ENCODE measurements at regions not wholly inside any gene's neighbourhood (a gene's known extent, or its start where the extent isn't known, plus 50 kb on each side); places are given as distances from the start of the nearest gene placed in this dataset.
A peak's percentile ranks its signal among the peaks of the same experiment; 100 is the strongest.
"Not testable (repeated sequence)": the region's sequence is repeated elsewhere in the genome, so short reads cannot be mapped to it uniquely, and the experiment has no call there.

DNA sequence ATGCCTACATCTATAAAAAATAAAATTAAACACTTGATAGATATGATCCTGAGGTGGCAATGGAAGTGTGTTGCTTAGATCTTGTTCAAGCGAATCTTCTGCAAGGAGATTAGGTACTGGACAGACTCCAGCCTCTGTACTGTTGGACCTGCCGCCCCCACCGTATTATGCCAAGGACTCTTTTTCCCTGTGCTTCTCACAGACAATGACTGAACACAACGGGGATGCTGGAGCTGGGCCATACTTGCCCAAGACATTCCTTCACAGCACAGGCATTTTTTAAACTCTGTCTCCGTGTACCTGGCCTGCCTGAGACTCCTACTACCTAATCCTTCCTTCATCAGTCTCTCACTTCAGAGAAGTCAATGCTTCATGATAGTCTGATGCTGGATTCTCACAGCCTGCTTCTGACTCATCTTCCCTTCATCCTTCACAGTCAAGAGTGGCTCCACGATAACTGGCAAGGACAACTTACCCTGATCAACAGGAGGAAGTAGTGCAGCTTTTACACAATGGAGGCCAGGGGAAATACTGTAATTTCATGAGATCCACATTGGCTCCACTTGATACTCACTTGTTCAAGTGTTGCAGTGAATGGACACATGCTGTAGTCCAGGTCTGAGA is 754.6 kb upstream of the AGA start:
- DNase-seq (ENCODE audit: low read depth, low spot score): no peak
- in situ Hi-C loops (cut with HindIII; ENCODE audit: low sequenced_read_pairs): no loop called here
- TF ChIP-seq, protein P1, sequence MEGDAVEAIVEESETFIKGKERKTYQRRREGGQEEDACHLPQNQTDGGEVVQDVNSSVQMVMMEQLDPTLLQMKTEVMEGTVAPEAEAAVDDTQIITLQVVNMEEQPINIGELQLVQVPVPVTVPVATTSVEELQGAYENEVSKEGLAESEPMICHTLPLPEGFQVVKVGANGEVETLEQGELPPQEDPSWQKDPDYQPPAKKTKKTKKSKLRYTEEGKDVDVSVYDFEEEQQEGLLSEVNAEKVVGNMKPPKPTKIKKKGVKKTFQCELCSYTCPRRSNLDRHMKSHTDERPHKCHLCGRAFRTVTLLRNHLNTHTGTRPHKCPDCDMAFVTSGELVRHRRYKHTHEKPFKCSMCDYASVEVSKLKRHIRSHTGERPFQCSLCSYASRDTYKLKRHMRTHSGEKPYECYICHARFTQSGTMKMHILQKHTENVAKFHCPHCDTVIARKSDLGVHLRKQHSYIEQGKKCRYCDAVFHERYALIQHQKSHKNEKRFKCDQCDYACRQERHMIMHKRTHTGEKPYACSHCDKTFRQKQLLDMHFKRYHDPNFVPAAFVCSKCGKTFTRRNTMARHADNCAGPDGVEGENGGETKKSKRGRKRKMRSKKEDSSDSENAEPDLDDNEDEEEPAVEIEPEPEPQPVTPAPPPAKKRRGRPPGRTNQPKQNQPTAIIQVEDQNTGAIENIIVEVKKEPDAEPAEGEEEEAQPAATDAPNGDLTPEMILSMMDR (IDR thresholded peaks at IDR 0.05; ENCODE audit: low read depth, low read length): no peak
- no peak overlapping the region for H3K4me3 ChIP-seq (ENCODE audit: low read depth, low read length)

DNA sequence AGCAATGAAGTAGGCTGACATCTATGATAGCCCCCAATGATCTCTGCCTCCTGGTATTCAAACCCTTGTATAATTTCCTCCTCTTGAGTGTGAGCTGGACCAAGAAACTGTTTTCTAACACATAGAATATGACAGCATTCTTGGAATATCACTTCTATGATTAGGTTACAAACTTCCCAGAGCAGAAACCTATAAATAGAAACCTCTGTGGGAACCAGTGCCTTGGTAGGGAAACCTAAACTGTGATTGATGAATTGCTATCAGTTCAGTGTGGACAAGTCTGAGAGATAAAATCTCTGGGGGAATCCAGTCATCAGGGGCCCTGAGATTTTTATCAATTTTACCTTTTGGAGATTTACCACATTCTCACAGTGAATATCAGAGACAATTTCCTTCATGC is 756.5 kb upstream of the AGA start:
- DNase-seq (ENCODE audit: low read depth, low spot score): peak; percentile 39
- TF ChIP-seq, protein P1 (IDR thresholded peaks at IDR 0.05; ENCODE audit: low read depth, low read length): no peak
- in situ Hi-C loops (cut with HindIII; ENCODE audit: low sequenced_read_pairs): no loop called here
- H3K4me3 ChIP-seq (ENCODE audit: low read depth, low read length): no peak overlapping the region

DNA sequence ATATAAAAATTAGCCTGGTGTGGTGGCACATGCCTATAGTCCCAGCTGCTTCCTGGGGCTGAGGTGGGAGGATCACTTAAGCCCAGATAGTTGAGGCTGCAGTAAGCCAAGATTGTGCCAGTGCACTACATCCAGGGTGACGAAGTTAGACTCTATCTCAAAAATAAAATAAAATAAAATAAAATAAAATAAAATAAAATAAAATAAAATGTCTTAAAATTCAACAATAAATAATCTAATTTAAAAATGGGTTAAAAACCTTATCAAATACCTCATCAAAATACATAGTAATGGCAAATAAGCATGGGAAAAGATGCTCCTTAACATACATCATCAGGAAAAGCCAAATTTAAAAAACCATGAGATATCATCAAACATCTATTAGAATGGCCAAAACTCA is 760.2 kb upstream of the AGA start:
- no peak overlapping the region for H3K4me3 ChIP-seq (ENCODE audit: low read depth, low read length)
- DNase-seq (ENCODE audit: low read depth, low spot score): no peak
- TF ChIP-seq, protein P1 (IDR thresholded peaks at IDR 0.05; ENCODE audit: low read depth, low read length): no peak
- in situ Hi-C loops (cut with HindIII; ENCODE audit: low sequenced_read_pairs): no loop called here

DNA sequence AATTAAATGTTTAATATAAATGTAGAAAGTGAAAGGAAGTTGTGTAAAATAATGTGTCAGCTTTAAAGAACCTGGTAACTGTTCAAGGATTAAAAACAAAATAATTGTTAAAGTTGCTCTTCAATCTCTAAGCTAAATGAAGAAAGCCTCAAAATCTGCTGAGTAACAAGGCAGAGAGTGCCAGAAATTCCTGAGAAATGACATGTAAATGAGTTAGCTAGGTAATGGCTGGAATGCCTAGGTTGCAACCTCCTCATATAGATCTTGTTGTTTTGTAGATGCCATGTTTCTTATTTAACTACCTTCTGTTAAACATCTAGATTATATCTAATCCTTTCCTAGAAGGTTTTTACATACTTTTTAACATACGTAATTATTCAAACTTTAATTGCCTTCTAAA is 763.6 kb upstream of the AGA start:
- no peak overlapping the region for H3K4me3 ChIP-seq (ENCODE audit: low read depth, low read length)
- TF ChIP-seq, protein P1 (IDR thresholded peaks at IDR 0.05; ENCODE audit: low read depth, low read length): no peak
- in situ Hi-C loops (cut with HindIII; ENCODE audit: low sequenced_read_pairs): no loop called here
- no peak for DNase-seq (ENCODE audit: low read depth, low spot score)

DNA sequence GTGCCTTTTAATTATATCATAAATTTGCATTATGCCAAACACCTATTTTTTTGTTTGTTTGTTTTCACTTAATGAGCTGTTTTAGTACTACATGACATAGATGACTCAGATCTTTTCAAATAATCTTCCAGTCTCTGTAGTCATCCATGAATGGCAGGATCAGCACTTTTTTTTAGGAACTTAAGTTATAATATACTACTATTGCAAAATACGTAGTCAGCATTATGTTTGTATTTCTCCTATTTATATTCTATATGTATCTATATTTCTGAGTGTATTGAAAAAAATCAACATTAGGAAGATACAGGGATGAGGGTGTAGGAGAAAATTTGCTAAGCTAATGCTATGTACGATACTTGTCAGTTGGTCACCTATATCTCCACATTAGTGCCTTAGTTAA is 773.1 kb upstream of the AGA start:
- H3K4me3 ChIP-seq (ENCODE audit: low read depth, low read length): no peak overlapping the region
- in situ Hi-C loops (cut with HindIII; ENCODE audit: low sequenced_read_pairs): no loop called here
- DNase-seq (ENCODE audit: low read depth, low spot score): no peak
- TF ChIP-seq, protein P1 (IDR thresholded peaks at IDR 0.05; ENCODE audit: low read depth, low read length): no peak

DNA sequence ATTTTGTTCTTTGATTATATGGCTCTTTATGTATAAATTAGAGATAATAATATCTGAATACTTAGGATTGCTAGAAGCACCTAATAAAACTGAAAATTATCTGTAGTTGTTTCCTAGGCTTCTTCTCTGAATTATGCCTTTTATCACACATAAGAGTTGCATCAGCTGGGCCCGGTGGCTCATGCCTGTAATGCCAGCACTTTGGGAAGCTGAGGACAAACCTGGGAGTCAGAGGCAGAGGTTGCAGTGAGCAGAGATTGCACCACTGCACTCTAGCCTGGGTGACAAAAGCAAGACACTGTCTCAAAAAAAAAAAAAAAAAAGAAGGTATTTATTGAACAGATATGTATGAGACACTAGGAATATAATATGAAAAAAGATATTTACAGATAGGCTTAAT is 773.5 kb upstream of the AGA start:
- no peak overlapping the region for H3K4me3 ChIP-seq (ENCODE audit: low read depth, low read length)
- in situ Hi-C loops (cut with HindIII; ENCODE audit: low sequenced_read_pairs): no loop called here
- DNase-seq (ENCODE audit: low read depth, low spot score): no peak
- TF ChIP-seq, protein P1 (IDR thresholded peaks at IDR 0.05; ENCODE audit: low read depth, low read length): no peak

DNA sequence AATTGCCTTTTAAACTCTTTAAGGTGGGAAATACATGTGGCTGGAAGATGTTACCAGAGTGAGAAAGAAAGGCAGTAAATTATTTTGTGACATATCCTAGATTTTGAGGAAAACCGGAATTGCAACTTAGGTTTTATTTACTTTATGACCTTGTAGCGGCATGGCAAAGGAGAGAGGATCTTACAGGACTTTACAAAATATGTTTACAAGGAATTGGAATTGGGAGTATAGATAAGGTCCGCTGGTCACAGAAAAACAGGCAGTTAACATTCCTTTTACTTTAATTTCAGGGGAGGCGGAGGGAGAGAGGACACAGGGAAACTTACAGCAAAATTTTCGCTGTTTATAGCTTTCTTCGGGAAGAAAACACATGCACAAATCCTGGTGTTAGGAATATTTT is 784.2 kb upstream of the AGA start:
- DNase-seq (ENCODE audit: low read depth, low spot score); in situ Hi-C loops (cut with HindIII; ENCODE audit: low sequenced_read_pairs); H3K4me3 ChIP-seq (ENCODE audit: low read depth, low read length): not testable (repeated sequence)

All from astrocyte of the spinal cord (primary cell).